Epithelial cell of proximal tubule (primary cell): ENCODE measurements at regions not wholly inside any gene's neighbourhood (a gene's known extent, or its start where the extent isn't known, plus 50 kb on each side); places are given as distances from the start of the nearest gene placed in this dataset.

ENCODE experiments used
- DNase-seq: peaks from one replicate; pipeline ENCODE4 v3.0.0-alpha.2; 2011; ENCODE audit warnings: low read depth
- H3K4me3 ChIP-seq: 2 replicates; pipeline ENCODE4 v1.5.1; 2011; ENCODE audit warnings: low read depth, mild to moderate bottlenecking, low read length
- TF ChIP-seq, protein P1 (sequence below): conservative IDR thresholded peaks from 2 replicates; pipeline ENCODE4 v1.5.1; 2012; ENCODE audit warnings: low read depth, mild to moderate bottlenecking, low read length

DNA sequence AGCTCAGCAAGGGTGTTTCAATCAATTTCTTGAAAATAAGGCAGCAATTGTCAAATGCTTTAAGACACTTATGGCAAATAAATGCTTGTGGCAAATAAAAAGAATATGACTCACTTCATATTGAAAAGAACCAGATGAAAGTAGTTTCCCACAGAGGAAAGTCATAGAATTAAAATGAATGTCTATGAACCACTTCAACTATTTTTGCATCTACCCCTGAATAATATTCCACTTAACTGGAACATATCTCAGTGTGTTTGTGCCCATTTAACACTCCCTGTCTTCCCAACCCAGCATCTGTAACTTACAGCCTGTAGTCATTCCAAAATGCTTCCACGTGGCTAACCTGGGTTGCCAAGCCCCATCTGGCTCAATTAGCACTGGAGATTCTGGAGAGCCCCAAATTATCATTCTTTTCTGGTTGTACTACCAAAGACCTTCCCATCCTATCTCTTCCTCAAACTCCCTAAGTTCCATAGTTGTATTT, 84.7 kb downstream of the FEM1C start:
- TF ChIP-seq, protein P1, sequence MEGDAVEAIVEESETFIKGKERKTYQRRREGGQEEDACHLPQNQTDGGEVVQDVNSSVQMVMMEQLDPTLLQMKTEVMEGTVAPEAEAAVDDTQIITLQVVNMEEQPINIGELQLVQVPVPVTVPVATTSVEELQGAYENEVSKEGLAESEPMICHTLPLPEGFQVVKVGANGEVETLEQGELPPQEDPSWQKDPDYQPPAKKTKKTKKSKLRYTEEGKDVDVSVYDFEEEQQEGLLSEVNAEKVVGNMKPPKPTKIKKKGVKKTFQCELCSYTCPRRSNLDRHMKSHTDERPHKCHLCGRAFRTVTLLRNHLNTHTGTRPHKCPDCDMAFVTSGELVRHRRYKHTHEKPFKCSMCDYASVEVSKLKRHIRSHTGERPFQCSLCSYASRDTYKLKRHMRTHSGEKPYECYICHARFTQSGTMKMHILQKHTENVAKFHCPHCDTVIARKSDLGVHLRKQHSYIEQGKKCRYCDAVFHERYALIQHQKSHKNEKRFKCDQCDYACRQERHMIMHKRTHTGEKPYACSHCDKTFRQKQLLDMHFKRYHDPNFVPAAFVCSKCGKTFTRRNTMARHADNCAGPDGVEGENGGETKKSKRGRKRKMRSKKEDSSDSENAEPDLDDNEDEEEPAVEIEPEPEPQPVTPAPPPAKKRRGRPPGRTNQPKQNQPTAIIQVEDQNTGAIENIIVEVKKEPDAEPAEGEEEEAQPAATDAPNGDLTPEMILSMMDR = no peak
- DNase-seq = no peak
- no peak overlapping the region for H3K4me3 ChIP-seq

DNA sequence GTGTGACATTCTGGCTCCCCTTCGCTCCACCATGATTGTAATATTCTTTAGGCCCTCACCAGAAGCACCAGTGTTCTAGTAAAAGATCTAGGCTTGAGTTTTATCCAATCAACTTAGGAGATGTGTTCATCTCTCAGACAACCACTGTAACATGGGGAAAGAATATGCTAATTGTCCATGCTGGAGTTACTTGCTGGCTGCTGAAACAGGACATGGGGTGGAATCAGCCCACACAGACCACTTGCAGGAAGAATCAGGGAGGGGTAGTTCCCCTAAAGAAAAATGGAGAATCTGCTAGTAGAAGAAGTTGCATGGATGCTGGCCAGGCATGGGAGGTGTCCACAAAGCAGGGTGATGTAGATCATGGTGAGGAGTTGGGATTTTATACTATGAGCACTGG, 86.2 kb downstream of the FEM1C start:
- no peak overlapping the region for H3K4me3 ChIP-seq
- DNase-seq = no peak
- TF ChIP-seq, protein P1 = no peak

DNA sequence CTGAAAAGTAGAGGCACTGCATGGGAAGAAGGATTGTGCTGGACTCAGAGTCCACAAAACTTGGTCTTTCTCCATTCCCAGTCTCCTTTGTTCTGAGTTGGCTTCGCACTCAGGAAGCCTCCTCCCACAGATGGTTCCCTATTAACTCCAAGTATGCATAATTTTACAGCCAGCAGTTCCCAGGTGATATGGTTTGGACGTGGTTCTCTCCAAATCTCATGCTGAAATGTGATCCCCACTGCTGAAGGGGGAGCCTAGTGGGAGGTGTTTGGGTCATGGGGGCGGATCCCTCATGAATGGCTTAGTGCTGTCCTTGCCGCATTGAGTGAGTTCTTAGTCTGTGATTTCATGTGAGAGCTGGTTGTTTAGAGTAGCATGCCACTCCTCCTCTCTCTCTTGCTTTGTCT, 86.6 kb downstream of the FEM1C start:
- DNase-seq = peak; percentile 89
- H3K4me3 ChIP-seq = peak overlapping the region; percentile 6
- TF ChIP-seq, protein P1 = no peak

- TF ChIP-seq, protein P1 = no peak
- DNase-seq = no peak
- H3K4me3 ChIP-seq = peak overlapping the region; percentile 6
Measured at GRCh38 chr5:115457571-115457970, 87.0 kb downstream of the FEM1C start.

DNA sequence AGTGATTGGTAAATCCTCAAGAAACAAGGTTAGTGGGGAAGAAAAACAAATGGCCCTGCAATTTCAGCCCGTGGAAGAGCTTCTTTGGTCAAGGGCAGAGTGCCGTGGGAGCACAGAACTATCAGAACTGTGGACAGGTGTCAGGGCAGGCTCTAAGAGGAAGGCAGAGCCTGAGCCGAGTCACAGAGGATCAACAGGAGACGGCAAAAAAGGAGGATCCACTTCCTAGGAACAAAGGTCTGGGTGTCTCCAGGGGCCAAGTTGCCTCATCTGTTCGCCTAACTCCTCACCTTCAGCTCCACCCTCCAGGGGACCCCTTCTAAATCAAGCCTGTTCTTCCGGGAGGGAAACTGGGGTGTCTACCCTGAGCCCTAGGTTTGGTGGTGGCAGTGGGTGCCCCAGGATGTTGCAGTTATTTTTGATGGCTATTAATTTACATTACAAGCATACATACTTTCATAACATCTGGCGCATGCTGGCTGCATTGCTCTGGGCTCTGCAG, 88.0 kb downstream of the FEM1C start:
- no peak overlapping the region for H3K4me3 ChIP-seq
- no peak for DNase-seq
- TF ChIP-seq, protein P1 = no peak

GRCh38 chr5:115456056-115456455, 88.5 kb downstream of the FEM1C start:
- TF ChIP-seq, protein P1 = no peak
- no peak overlapping the region for H3K4me3 ChIP-seq
- no peak for DNase-seq

- TF ChIP-seq, protein P1 = no peak
- peak; percentile 90 for DNase-seq
Measured at GRCh38 chr5:115455301-115455707, 89.3 kb downstream of the FEM1C start.

More at GRCh38 chr5:115455301-115455707, 89.3 kb downstream of the FEM1C start:
- H3K4me3 ChIP-seq = no peak overlapping the region
